Dermis blood vessel endothelial cell (primary cell): ENCODE measurements at regions not wholly inside any gene's neighbourhood (a gene's known extent, or its start where the extent isn't known, plus 50 kb on each side); places are given as distances from the start of the nearest gene placed in this dataset.
"Not testable (repeated sequence)": the region's sequence is repeated elsewhere in the genome, so short reads cannot be mapped to it uniquely, and the experiment has no call there.

Experiments
- DNase-seq: peaks from one replicate; pipeline ENCODE4 v3.0.0; 2010

DNA sequence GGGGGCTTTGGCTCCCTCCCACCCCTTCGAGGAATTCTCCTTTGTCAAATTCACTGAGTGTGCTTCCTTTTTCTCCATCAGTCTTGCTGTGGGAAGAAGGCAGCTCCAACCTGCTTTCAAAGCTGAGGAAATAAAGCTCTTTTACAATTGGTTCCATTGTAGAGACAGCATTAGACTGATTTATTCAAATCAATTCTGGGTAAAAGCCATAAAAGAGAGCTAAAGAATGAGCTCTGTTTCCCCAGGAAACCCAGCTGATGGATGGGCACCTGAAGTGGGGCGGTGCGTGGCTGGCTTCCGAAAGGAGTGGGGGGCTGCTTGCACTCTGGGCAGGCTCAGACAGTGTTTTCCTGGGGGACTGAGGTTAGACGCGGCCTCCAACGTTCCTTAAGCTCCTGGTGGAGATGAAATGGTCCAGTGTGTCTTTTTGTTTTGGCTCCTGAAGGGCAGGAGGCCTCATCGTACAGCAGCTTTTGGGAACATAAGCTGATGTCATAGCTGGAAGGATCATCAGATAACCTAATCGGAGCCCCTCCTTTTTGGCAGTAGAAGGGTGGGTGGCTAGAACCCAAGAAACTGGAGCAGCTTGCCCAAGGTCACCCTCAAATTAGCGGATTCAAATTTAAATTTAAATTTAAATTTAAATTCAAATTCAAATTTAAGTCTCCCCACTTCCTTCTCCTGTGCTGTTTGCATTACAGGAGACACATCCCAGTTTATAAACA lies 128.5 kb upstream of the EEF2KMT start:
- no peak for DNase-seq

DNA sequence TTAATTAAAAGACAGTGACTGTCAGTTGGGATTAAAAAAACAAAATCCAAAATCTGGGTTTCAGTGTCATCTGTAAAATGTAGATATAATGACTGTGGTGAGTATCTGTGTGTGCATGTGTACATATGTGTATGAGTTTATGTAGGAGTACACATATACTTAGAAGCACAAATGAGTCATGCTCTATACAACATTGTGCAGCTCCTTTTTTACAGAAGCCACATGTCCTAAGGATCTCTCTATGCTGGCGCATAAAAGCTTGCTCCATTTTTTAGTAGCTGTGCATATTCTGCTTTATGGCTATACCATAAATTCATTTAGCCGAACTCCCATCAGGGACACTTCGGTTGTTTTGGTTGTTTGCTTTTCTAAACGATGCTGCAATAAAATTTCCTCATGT lies 125.2 kb upstream of the EEF2KMT start:
- no peak for DNase-seq

DNA sequence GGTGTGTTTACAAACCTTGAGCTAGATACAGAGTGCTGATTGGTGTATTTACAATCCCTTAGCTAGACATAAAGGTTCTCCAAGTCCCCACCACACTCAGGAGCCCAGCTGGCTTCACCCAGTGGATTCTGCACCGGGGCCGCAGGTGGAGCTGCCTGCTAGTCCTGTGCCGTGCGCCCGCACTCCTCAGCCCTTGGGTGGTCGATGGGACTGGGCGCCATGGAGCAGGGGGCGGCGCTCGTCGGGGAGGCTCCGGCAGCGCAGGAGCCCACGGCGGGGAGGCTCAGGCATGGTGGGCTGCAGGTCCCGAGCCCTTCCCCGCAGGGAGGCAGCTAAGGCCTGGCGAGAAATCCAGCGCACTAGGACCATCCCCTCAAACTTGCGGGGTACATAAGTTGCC lies 124.2 kb upstream of the EEF2KMT start:
- DNase-seq = not testable (repeated sequence)

DNA sequence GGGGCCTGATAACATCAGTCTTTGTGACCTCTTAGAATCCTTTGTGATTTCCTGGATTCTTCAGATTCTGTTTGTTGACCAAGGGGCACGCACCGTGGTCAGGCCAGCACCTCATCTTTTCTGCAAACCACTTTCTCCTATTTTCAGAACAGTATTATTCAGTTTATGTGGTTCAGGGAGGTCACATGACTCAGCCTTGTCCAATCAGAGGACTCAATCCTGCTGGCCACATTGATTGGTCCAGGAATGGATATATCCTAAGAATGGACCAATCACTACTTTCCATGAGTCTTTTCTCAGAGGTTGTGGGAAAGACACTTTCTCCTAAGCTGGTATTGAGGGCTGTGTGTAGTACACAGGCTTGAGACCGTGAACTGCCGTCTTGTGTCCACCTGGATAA lies 123.1 kb upstream of the EEF2KMT start:
- DNase-seq = no peak

- no peak for DNase-seq
These were observed 119.0 kb upstream of the EEF2KMT start for GRCh38 chr16:5216441-5217080.

GRCh38 chr16:5215901-5216300 lies 118.3 kb upstream of the EEF2KMT start:
- no peak for DNase-seq

GRCh38 chr16:5214466-5214865 lies 116.9 kb upstream of the EEF2KMT start:
- DNase-seq = no peak

- DNase-seq = not testable (repeated sequence)
These were observed 114.9 kb upstream of the EEF2KMT start for GRCh38 chr16:5212501-5212900.

- peak; percentile 8 for DNase-seq
These were observed 110.4 kb upstream of the EEF2KMT start for GRCh38 chr16:5207862-5208498.

GRCh38 chr16:5207001-5207523 lies 109.5 kb upstream of the EEF2KMT start:
- DNase-seq = no peak

DNA sequence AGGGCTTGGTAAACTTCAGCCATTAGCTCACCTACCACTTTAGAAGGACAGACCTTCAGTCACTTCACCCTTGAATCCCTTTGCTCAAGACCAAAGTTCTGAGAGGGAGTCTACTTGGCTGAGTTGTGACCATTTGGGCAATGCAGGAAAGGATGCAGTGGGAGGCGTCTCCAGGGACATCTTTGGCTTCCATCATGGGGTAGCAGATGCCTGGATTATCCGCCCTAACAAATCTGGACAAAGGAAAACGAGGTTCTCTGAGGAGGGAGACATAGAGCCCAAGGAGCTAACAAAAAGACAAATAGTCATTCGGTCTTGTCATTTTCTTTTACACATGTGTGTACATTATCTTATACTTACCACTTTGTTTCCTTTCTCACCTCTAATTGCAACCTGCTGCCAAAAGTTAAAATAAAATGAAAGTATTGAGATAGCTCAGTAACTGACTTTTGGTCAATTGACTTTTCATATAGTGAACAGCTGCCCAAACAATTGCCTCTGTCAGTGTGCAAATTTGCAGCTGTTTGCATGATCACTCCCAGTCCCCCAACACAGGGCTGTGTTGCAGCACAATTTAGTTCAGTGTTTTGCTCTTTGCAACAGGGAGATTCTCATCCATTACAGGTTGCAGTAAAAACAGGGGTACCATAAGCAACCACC lies 108.9 kb upstream of the EEF2KMT start:
- DNase-seq = no peak

DNA sequence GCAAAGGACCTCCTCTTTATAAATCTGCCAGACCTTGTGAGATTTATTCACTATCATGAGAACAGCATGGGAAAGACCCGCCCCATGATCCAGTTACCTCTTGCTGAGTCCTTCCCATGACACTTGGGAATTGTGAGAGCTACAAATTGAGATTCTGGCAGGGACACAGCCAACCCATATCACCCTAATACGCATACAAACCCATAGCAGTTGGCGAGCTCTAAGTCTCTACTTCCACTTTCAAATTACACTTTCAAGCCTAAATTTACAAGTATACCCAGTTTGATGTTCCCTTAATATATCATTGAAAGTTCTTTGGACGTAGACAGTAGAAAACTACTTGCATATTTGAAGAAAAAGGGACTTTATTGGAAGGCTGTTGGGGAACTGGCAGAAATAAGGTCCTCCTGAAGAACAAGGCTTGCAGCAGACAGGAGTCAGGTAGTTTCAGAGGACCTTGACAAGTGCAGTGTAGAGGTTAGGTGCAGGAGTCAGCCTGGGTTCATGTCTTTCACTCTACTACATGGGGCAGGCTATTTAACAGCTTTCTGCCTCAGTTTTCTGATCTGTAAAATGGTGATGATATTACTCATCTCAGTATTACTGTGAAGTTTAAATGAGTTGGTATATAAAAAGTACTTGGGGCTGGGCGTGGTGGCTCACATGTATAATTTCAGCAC lies 107.9 kb upstream of the EEF2KMT start:
- no peak for DNase-seq

GRCh38 chr16:5203675-5204074 lies 106.1 kb upstream of the EEF2KMT start:
- DNase-seq = not testable (repeated sequence)

DNA sequence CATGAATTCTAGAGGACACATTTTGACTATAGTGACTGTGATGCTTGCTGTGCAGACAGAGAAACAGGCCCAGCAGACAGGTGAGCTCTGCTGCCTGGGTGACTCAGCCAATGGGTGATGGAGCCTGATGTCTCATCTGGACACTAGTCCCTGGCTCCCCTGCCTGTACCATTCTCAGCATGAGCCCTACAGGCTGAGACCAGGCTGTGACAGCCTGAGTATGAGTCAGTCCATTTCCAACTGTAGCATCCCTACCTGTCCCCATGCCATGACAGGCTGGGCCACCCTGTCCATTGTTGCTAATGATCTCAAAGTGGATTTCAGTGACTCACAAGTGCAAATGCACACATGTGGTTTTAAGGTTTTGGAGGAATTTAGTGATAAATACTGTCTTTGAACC lies 102.5 kb upstream of the EEF2KMT start:
- no peak for DNase-seq

DNA sequence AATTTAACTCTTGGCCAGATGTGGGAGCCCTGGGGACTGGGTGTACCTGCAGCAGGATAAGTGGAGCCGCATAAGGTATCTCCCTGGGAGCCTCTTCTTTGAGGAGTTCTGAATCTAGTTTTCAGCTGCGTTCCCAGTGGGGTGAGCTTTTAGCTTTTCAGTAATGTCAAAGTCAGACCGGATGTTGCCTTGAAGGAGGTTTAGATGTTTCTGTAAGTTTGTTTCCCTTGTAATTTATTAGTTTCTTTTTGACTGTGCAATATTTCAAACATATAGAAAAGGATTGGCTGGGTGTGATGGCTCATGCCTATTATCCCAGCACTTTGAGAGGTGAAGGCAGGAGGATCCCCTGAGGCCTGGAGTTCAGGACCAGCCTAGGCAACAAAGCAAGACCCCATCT lies 98.6 kb upstream of the EEF2KMT start:
- DNase-seq = no peak

- no peak for DNase-seq
These were observed 96.3 kb upstream of the EEF2KMT start for GRCh38 chr16:5193861-5194260.

- no peak for DNase-seq
These were observed 91.4 kb upstream of the EEF2KMT start for GRCh38 chr16:5188989-5189352.

- no peak for DNase-seq
These were observed 90.9 kb upstream of the EEF2KMT start for GRCh38 chr16:5188318-5188988.

- DNase-seq = no peak
These were observed 89.9 kb upstream of the EEF2KMT start for GRCh38 chr16:5187402-5187952.

DNA sequence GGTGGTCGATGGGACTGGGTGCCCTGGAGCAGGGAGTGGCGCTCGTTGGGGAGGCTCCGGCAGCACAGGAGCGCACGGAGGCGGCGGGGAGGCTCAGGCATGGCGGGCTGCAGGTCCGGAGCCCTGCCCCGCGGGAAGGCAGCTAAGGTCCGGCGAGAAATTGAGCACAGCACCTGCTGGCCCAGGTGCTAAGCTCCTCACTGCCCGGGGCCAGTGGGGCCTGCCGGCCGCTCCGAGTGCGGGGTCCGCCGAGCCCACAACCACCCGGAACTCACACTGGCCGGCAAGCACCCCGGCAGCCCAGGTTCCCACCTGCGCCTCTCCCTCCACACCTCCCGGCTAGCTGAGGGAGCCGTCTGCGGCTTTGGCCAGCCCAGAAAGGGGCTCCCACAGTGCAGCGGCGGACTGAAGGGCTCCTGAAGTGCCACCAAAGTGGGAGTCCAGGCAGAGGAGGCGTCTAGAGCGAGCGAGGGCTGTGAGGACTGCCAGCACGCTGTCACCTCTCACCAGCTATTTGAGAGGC lies 88.8 kb upstream of the EEF2KMT start:
- DNase-seq = no peak

DNA sequence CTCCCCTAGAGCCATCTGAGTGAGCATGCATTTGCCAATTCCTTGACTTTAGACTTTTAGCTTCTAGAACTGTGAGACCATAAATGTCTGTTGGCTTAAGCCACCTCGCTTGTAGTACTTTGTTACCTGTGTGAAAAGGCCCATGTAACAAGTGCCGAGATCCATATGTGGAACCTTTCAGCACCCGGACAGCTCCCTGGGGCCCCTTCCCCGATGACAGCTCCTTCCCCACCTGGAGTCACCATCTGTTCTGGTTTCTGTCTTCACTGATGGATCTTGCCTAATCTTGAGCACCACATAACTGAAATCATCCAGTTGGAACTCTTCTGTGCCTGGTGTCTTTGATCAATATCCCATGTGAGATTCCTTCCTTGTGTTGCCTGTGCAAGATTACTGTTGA lies 78.9 kb upstream of the EEF2KMT start:
- DNase-seq = no peak

GRCh38 chr16:5175266-5175665 lies 77.7 kb upstream of the EEF2KMT start:
- no peak for DNase-seq
